Uterus (tissue), 3 donors: ENCODE measurements at regions not wholly inside any gene's neighbourhood (a gene's known extent, or its start where the extent isn't known, plus 50 kb on each side); places are given as distances from the start of the nearest gene placed in this dataset. TPM values are rescaled to one million over a fixed set of nuclear protein-coding genes. Genes with fewer than 3 reads are reported as not detected.

Experiments used
- DNase-seq, 2 donors: peaks; one replicate each; pipeline ENCODE4 v3.0.0-alpha.2; 2019 to 2020
- H3K27ac ChIP-seq, 2 donors: fragments of 200-600 bp; sonication (generic); 1 replicate in 1 of 2; 2 replicates in 1 of 2; pipeline ENCODE4 v1.5.1; 2016 to 2018
- H3K27me3 ChIP-seq, 2 donors: fragments of 200-600 bp; sonication (generic); one replicate each; pipeline ENCODE4 v1.5.1; 2018 to 2019; ENCODE audit warnings: control low read depth in 1 of 2
- H3K36me3 ChIP-seq, 2 donors: fragments of 200-600 bp; sonication (generic); one replicate each; pipeline ENCODE4 v1.5.1; 2019; ENCODE audit warnings: control low read depth in 1 of 2
- H3K4me1 ChIP-seq, 2 donors: fragments of 200-600 bp; sonication (generic); one replicate each; pipeline ENCODE4 v1.5.1; 2018 to 2019; ENCODE audit warnings: control low read depth in 1 of 2
- H3K4me3 ChIP-seq, 2 donors: fragments of 200-600 bp; sonication (generic); 1 replicate in 1 of 2; 2 replicates in 1 of 2; pipeline ENCODE4 v1.5.1; 2018 to 2019; ENCODE audit warnings: mild to moderate bottlenecking in 1 of 2
- H3K9me3 ChIP-seq, 2 donors: fragments of 200-600 bp; sonication (generic); one replicate each; pipeline ENCODE4 v1.5.1; 2019; ENCODE audit warnings: control low read depth in 1 of 2
- POLR2A ChIP-seq, 2 donors: fragments of 450-650 bp; IDR thresholded peaks; one replicate each; pipeline ENCODE4 v1.6.1; 2016; ENCODE audit warnings: antibody characterized with exemption in 2 of 2, mild to moderate bottlenecking in 1 of 2, moderate library complexity in 1 of 2
- intact Hi-C: fragments of 100-400 bp; cut with DNase I; formaldehyde crosslinking; loops from one replicate; pipeline ENCODE4 v1.15.1; 2023; ENCODE audit warnings: low total_unique reads
- small RNA-seq: library from RNA; depleted of rRNA; stranded (forward); fragments of <200 nt; gene quantifications from one replicate; pipeline ENCODE3, GENCODE V24; 2016
- TF ChIP-seq, protein P1 (sequence below), 4 experiments: fragments of 200-600 bp in 2 of 4; fragments of 450-650 bp in 2 of 4; sonication (generic) in 2 of 4; IDR thresholded peaks; one replicate each; pipeline ENCODE4 v1.5.1; 2016 to 2019; ENCODE audit warnings: antibody characterized with exemption in 4 of 4, mild to moderate bottlenecking in 2 of 4, moderate library complexity in 1 of 4
- donor health status: DM: yes; HTN: yes; CAD: no.

DNA sequence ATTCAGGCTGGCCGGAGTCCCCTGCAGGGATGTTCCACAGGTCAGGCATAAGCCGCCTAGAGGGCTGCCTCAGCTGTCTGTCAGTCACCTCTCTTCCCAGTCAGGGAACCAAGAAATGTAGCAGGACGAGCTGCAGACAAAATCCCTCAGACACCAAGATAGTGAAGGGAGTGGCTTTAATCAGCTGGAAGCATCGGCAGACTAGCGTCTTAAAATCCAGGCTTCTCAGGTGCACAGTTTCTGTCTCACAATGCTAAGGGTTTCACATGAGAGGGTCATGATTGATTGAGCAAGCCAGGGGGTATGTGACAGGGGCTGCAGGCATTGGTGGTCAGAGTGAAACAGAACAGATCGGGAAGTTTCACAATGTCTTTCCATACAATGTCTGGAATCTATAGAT lies 247.2 kb downstream of the CDH10 start:
- no peak for DNase-seq
- Histone ChIP-seq H3K27ac (no peak overlapping the region), H3K27me3 (no peaks in the 10 kb centered on the region), H3K4me1 (no peaks in the 10 kb centered on the region), H3K36me3 (no peaks in the 10 kb centered on the region), H3K4me3 (no peak overlapping the region), H3K9me3 (no peaks in the 10 kb centered on the region)
- TF ChIP-seq, protein P1, sequence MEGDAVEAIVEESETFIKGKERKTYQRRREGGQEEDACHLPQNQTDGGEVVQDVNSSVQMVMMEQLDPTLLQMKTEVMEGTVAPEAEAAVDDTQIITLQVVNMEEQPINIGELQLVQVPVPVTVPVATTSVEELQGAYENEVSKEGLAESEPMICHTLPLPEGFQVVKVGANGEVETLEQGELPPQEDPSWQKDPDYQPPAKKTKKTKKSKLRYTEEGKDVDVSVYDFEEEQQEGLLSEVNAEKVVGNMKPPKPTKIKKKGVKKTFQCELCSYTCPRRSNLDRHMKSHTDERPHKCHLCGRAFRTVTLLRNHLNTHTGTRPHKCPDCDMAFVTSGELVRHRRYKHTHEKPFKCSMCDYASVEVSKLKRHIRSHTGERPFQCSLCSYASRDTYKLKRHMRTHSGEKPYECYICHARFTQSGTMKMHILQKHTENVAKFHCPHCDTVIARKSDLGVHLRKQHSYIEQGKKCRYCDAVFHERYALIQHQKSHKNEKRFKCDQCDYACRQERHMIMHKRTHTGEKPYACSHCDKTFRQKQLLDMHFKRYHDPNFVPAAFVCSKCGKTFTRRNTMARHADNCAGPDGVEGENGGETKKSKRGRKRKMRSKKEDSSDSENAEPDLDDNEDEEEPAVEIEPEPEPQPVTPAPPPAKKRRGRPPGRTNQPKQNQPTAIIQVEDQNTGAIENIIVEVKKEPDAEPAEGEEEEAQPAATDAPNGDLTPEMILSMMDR (IDR thresholded peaks at IDR 0.05) = no peak
- no peak for TF ChIP-seq POLR2A (IDR thresholded peaks at IDR 0.05)
- intact Hi-C loops = no loop called here

- intact Hi-C loops = no loop called here
These were observed 243.0 kb downstream of the CDH10 start for GRCh38 chr5:24401773-24402172.

GRCh38 chr5:24407466-24407865 lies 237.3 kb downstream of the CDH10 start:
- DNase-seq = no peak
- Histone ChIP-seq H3K27ac (no peak overlapping the region), H3K4me3 (no peak overlapping the region), H3K27me3 (no peaks in the 10 kb centered on the region), H3K4me1 (no peaks in the 10 kb centered on the region), H3K9me3 (no peaks in the 10 kb centered on the region), H3K36me3 (no peaks in the 10 kb centered on the region)
- TF ChIP-seq, protein P1 (IDR thresholded peaks at IDR 0.05) = no peak
- no peak for TF ChIP-seq POLR2A (IDR thresholded peaks at IDR 0.05)
- intact Hi-C loops = no loop called here

More at GRCh38 chr5:24401773-24402172, 243.0 kb downstream of the CDH10 start:
- no peak for TF ChIP-seq POLR2A (IDR thresholded peaks at IDR 0.05)
- TF ChIP-seq, protein P1 (IDR thresholded peaks at IDR 0.05) = no peak
- no peak overlapping the region for H3K27ac ChIP-seq
- H3K4me1 ChIP-seq = no peaks in the 10 kb centered on the region
- no peaks in the 10 kb centered on the region for H3K27me3 ChIP-seq
- DNase-seq = no peak
- H3K36me3 ChIP-seq = no peaks in the 10 kb centered on the region
- no peaks in the 10 kb centered on the region for H3K9me3 ChIP-seq
- no peak overlapping the region for H3K4me3 ChIP-seq

DNA sequence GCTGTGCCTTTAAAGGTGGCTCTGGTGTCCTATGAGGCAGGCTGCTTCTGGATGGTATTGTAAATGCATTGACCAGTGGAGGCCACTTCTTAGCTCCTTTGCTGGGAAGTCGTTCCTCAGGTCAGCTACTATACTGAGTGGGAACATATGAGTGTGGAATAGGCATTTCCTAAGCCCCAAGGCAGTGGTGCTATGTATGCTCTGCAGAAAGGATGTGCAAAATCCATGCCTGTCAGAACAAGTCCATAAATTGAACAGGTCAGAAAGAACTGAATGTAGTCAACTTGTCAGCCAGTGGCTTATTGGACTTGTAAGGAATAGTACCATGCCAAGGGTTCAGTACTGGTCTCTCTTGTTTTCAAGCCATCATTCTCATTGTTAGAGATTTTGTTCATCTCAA lies 216.4 kb downstream of the CDH10 start:
- Histone ChIP-seq H3K4me1 (no peaks in the 10 kb centered on the region), H3K27me3 (no peaks in the 10 kb centered on the region), H3K4me3 (no peak overlapping the region), H3K36me3 (no peaks in the 10 kb centered on the region), H3K9me3 (no peaks in the 10 kb centered on the region), H3K27ac (no peak overlapping the region)
- no peak for DNase-seq
- intact Hi-C loops = no loop called here
- TF ChIP-seq, protein P1 (IDR thresholded peaks at IDR 0.05) = no peak

DNA sequence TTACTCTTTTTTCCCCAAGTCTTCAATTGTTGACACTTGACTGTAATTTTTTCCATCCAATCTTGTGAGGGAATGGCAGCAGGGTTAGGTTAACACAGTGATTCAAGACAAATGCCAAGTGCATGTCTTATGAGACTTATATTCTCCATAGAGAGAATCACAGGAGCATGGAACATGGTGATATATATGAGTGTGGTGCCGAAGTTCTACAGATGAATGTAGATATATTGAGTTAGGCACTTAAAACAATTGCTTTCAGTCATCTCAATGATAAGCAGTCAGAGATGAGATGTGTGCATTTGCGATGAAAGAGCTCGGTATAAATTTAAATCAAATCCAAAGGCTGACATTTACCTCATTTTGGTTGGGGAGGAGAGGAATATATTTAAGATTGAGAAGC lies 211.2 kb downstream of the CDH10 start:
- H3K4me1 ChIP-seq = no peaks in the 10 kb centered on the region
- H3K27ac ChIP-seq = no peak overlapping the region
- no peak overlapping the region for H3K4me3 ChIP-seq
- TF ChIP-seq POLR2A (IDR thresholded peaks at IDR 0.05) = no peak
- TF ChIP-seq, protein P1 (IDR thresholded peaks at IDR 0.05) = no peak
- H3K27me3 ChIP-seq = no peaks in the 10 kb centered on the region
- intact Hi-C loops = no loop called here
- H3K9me3 ChIP-seq = no peaks in the 10 kb centered on the region
- H3K36me3 ChIP-seq = no peaks in the 10 kb centered on the region
- no peak for DNase-seq

Small RNA genes lying in the stretch of these regions (small RNA-seq; reads per million reads assigned to genes)
- not detected for gene AC026784.1
- gene RF00019 = not detected
- not detected for gene RF00561
